H1 (cell line): ENCODE measurements at regions not wholly inside any gene's neighbourhood (a gene's known extent, or its start where the extent isn't known, plus 50 kb on each side); places are given as distances from the start of the nearest gene placed in this dataset.

Experiments used
- CTCF ChIA-PET: fragments of 300-600 bp; sonication (Branson Sonifier 250); formaldehyde crosslinking; loops from one replicate; lab custom pipeline; 2021; ENCODE audit not compliant: partially characterized antibody; lab: Charles Lee
- POLR2A ChIA-PET: fragments of 300-600 bp; sonication (Branson Sonifier 250); formaldehyde crosslinking; loops from one replicate; lab custom pipeline; 2021; ENCODE audit warnings: inconsistent platforms; ENCODE audit not compliant: partially characterized antibody; lab: Charles Lee
- DNase-seq, 2 experiments: peaks; one replicate each; pipeline versions ENCODE4 v3.0.0 to v3.0.0-alpha.2; 2010 to 2022; ENCODE audit warnings: low spot score in 2 of 2, low read depth in 1 of 2, mixed read lengths in 1 of 2
- FAIRE-seq: peaks from 2 replicates; lab custom pipeline; 2011; peaks lifted over from hg19 to GRCh38; lab: Jason Lieb, UNC
- H2AFZ ChIP-seq: 2 replicates; pipeline ENCODE4 v1.8.1; 2012; ENCODE audit warnings: low read length, inconsistent platforms
- H2AK5ac ChIP-seq: 2 replicates; pipeline ENCODE4 v1.6.1; 2013; ENCODE audit warnings: low read depth, low read length
- H2BK120ac ChIP-seq: replicated peaks from 2 replicates; pipeline ENCODE3; 2013; ENCODE audit warnings: low read depth, low read length, inconsistent platforms
- H2BK12ac ChIP-seq: 2 replicates; pipeline ENCODE4 v1.6.1; 2013; ENCODE audit warnings: low read depth, low read length
- H2BK15ac ChIP-seq: 2 replicates; pipeline ENCODE4 v1.6.1; 2013; ENCODE audit warnings: low read length
- H2BK20ac ChIP-seq: 2 replicates; pipeline ENCODE4 v1.6.1; 2013; ENCODE audit warnings: low read length
- H2BK5ac ChIP-seq: 2 replicates; pipeline ENCODE4 v1.6.1; 2013; ENCODE audit warnings: low read depth, low read length
- H3K14ac ChIP-seq: 2 replicates; pipeline ENCODE4 v1.6.1; 2013; ENCODE audit warnings: inconsistent platforms; ENCODE audit not compliant: insufficient read length
- H3K18ac ChIP-seq: 2 replicates; pipeline ENCODE4 v1.6.1; 2013; ENCODE audit warnings: low read length; ENCODE audit errors: extremely low read depth
- H3K23ac ChIP-seq: 2 replicates; pipeline ENCODE4 v1.6.1; 2013; ENCODE audit warnings: inconsistent platforms; ENCODE audit not compliant: insufficient read length
- H3K23me2 ChIP-seq: 2 replicates; pipeline ENCODE4 v1.6.1; 2013; ENCODE audit warnings: low read depth, low read length
- H3K27ac ChIP-seq: 2 replicates; pipeline ENCODE4 v1.6.1; 2011; ENCODE audit warnings: low read depth, low read length, inconsistent platforms
- H3K27me3 ChIP-seq, 4 experiments: replicated peaks in 1 of 4; 1 replicate in 1 of 4; 2 replicates in 3 of 4; pipeline versions ENCODE4 v1.6.1 to v1.8.1; 2011 to 2013; ENCODE audit warnings: low read length in 3 of 4, mild to moderate bottlenecking in 3 of 4, inconsistent platforms in 2 of 4, mixed read lengths in 2 of 4, moderate library complexity in 1 of 4; ENCODE audit not compliant: control insufficient read depth in 3 of 4, insufficient read depth in 3 of 4; ENCODE audit errors: extremely low read depth in 1 of 4
- H3K36me3 ChIP-seq, 4 experiments: 2 replicates each; pipeline versions ENCODE4 v1.6.1 to v1.8.1; 2011 to 2013; ENCODE audit warnings: mild to moderate bottlenecking in 4 of 4, low read length in 3 of 4, moderate library complexity in 2 of 4, control low read depth in 1 of 4, inconsistent platforms in 1 of 4; ENCODE audit not compliant: insufficient read depth in 4 of 4, control insufficient read depth in 2 of 4
- H3K4ac ChIP-seq: replicated peaks from 2 replicates; pipeline ENCODE3; 2013; ENCODE audit warnings: low read length, low read depth, mixed read lengths, inconsistent platforms; ENCODE audit not compliant: insufficient read length
- H3K4me1 ChIP-seq, 4 experiments: replicated peaks in 1 of 4; 1 replicate in 1 of 4; 2 replicates in 3 of 4; pipeline versions ENCODE4 v1.6.1 to v1.8.1; 2011 to 2013; ENCODE audit warnings: low read length in 3 of 4, inconsistent platforms in 2 of 4, mixed read lengths in 1 of 4; ENCODE audit not compliant: insufficient read depth in 4 of 4, control insufficient read depth in 3 of 4
- H3K4me2 ChIP-seq, 2 experiments: 2 replicates each; pipeline versions ENCODE4 v1.6.1 to v1.8.1; 2011 to 2013; ENCODE audit warnings: low read depth in 2 of 2, low read length in 2 of 2, control low read depth in 1 of 2, inconsistent platforms in 1 of 2, mild to moderate bottlenecking in 1 of 2; ENCODE audit not compliant: insufficient read depth in 1 of 2
- H3K4me3 ChIP-seq, 4 experiments: fragments of 200-600, 300-600 bp in 1 of 4; sonication (generic), shearing (Covaris generic), sonication (Bioruptor Twin) in 1 of 4; 2 replicates each; pipeline versions ENCODE4 v1.5.1 to v1.8.1; 2011 to 2016; ENCODE audit warnings: low read length in 4 of 4, low read depth in 3 of 4, control low read depth in 2 of 4, inconsistent platforms in 2 of 4, mild to moderate bottlenecking in 2 of 4, mixed read lengths in 1 of 4, moderate library complexity in 1 of 4; ENCODE audit not compliant: insufficient read depth in 2 of 4; ENCODE audit errors: extremely low read depth in 1 of 4
- H3K56ac ChIP-seq: replicated peaks from 2 replicates; pipeline ENCODE3; 2013; ENCODE audit warnings: low read depth, mild to moderate bottlenecking, mixed read lengths, low read length, inconsistent platforms; ENCODE audit not compliant: insufficient read length
- H3K79me1 ChIP-seq: 2 replicates; pipeline ENCODE4 v1.6.1; 2013; ENCODE audit warnings: low read depth, low read length, control low read depth
- H3K79me2 ChIP-seq, 2 experiments: 2 replicates each; pipeline versions ENCODE4 v1.6.1 to v1.8.1; 2012 to 2013; ENCODE audit warnings: low read length in 2 of 2, mild to moderate bottlenecking in 2 of 2, inconsistent platforms in 1 of 2; ENCODE audit not compliant: insufficient read depth in 2 of 2, control insufficient read depth in 1 of 2
- H3K9ac ChIP-seq, 4 experiments: replicated peaks in 1 of 4; 1 replicate in 1 of 4; 2 replicates in 3 of 4; pipeline versions ENCODE4 v1.6.1 to v1.8.1; 2011 to 2013; ENCODE audit warnings: low read depth in 3 of 4, low read length in 3 of 4, control low read depth in 2 of 4, mild to moderate bottlenecking in 2 of 4, moderate library complexity in 2 of 4, inconsistent platforms in 1 of 4; ENCODE audit errors: extremely low read depth in 1 of 4
- H3K9me3 ChIP-seq, 2 experiments: 2 replicates each; pipeline versions ENCODE4 v1.6.1 to v1.8.1; 2012 to 2013; ENCODE audit warnings: mild to moderate bottlenecking in 2 of 2, moderate library complexity in 2 of 2, control low read depth in 1 of 2, inconsistent platforms in 1 of 2, low read depth in 1 of 2, low read length in 1 of 2, mixed read lengths in 1 of 2; ENCODE audit not compliant: insufficient read depth in 2 of 2
- H4K20me1 ChIP-seq, 2 experiments: replicated peaks in 1 of 2; 2 replicates each; pipeline versions ENCODE3 to v1.8.1; 2011 to 2013; ENCODE audit warnings: inconsistent platforms in 2 of 2, low read length in 2 of 2, mild to moderate bottlenecking in 1 of 2; ENCODE audit not compliant: insufficient read depth in 2 of 2, control insufficient read depth in 1 of 2
- H4K5ac ChIP-seq: 2 replicates; pipeline ENCODE4 v1.6.1; 2013; ENCODE audit warnings: low read length, low read depth, mixed read lengths, inconsistent platforms; ENCODE audit not compliant: insufficient read length
- H4K8ac ChIP-seq: 2 replicates; pipeline ENCODE4 v1.8.0; 2013; ENCODE audit warnings: mild to moderate bottlenecking, moderate library complexity, low read length, inconsistent platforms; ENCODE audit not compliant: insufficient read depth; ENCODE audit errors: extremely low read depth
- H4K91ac ChIP-seq: replicated peaks from 2 replicates; pipeline ENCODE3; 2013; ENCODE audit warnings: low read length, mixed read lengths, inconsistent platforms; ENCODE audit not compliant: insufficient read length
- NANOG ChIP-seq: IDR thresholded peaks from 2 replicates; pipeline ENCODE4 v1.6.1; 2011; ENCODE audit warnings: low read length, low read depth, mild to moderate bottlenecking, inconsistent platforms; ENCODE audit not compliant: insufficient read depth, poor library complexity, severe bottlenecking
- SIX5 ChIP-seq: IDR thresholded peaks from 2 replicates; pipeline ENCODE4 v1.6.1; 2011; ENCODE audit warnings: mild to moderate bottlenecking, low read depth, low read length
- WGBS, 2 experiments: shearing (Covaris generic) in 1 of 2; methylation state at CpG; one replicate each; pipeline versions ENCODE4 v1.1.6 to v1.1.7; 2013 to 2015; ENCODE audit warnings: low lambda C conversion rate in 2 of 2, mixed read lengths in 2 of 2, inconsistent platforms in 1 of 2, low coverage in 1 of 2, missing lambda C conversion rate in 1 of 2; ENCODE audit not compliant: insufficient replicate concordance in 2 of 2, insufficient coverage in 1 of 2, insufficient read length in 1 of 2; ENCODE audit errors: extremely low coverage in 1 of 2, missing lambda C conversion rate in 1 of 2; 5-methylcytosine and 5-hydroxymethylcytosine counted together

- no peak overlapping the region for H4K8ac ChIP-seq
- DNase-seq: no peak
- 100% methylated on average over 1 of the region's 1 CpG; no CpG with 5 or more reads in 1 of the 2 experiments for WGBS, 2 experiments
- no peaks in the 10 kb centered on the region for H3K79me2 ChIP-seq
- H3K4ac ChIP-seq: no peak overlapping the region
- POLR2A ChIA-PET: no interaction called here
- no peak overlapping the region for H3K4me2 ChIP-seq
- H2AK5ac ChIP-seq: no peak overlapping the region
- no peaks in the 10 kb centered on the region for H3K36me3 ChIP-seq
- no peaks in the 10 kb centered on the region for H3K27me3 ChIP-seq
- H3K23me2 ChIP-seq: no peaks in the 10 kb centered on the region
- no peaks in the 10 kb centered on the region for H3K4me1 ChIP-seq
- H3K56ac ChIP-seq: no peak overlapping the region
- H2BK15ac ChIP-seq: no peak overlapping the region
- H4K5ac ChIP-seq: no peak overlapping the region
- H3K79me1 ChIP-seq: no peaks in the 10 kb centered on the region
- no peak overlapping the region for H4K91ac ChIP-seq
- no peak overlapping the region for H3K14ac ChIP-seq
- no peak overlapping the region for H3K9ac ChIP-seq
- no peak overlapping the region for H2BK12ac ChIP-seq
- H2BK5ac ChIP-seq: no peak overlapping the region
- CTCF ChIA-PET: no interaction called here
- no peak for FAIRE-seq
- H3K23ac ChIP-seq: no peak overlapping the region
- H4K20me1 ChIP-seq: no peaks in the 10 kb centered on the region
- no peak overlapping the region for H3K18ac ChIP-seq
- H2BK120ac ChIP-seq: no peak overlapping the region
- H3K9me3 ChIP-seq: no peaks in the 10 kb centered on the region
- H2BK20ac ChIP-seq: no peak overlapping the region
- no peak overlapping the region for H2AFZ ChIP-seq
- H3K27ac ChIP-seq: no peak overlapping the region
- H3K4me3 ChIP-seq: no peak overlapping the region
- TF ChIP-seq NANOG (no peak), SIX5 (no peak)
Observed at GRCh38 chr10:28184810-28185209, 118.1 kb downstream of the MPP7 start.
